OCI-LY1 (cell line): ENCODE measurements at regions not wholly inside any gene's neighbourhood (a gene's known extent, or its start where the extent isn't known, plus 50 kb on each side); places are given as distances from the start of the nearest gene placed in this dataset.

ENCODE experiments used
- H2AFZ ChIP-seq: fragments of 200-600 bp; sonication (generic), shearing (Covaris generic); 2 replicates; pipeline ENCODE4 v1.6.0; 2014; ENCODE audit warnings: antibody characterized with exemption, mild to moderate bottlenecking, low read length
- H3F3A ChIP-seq: fragments of 200-600 bp; sonication (generic), shearing (Covaris generic); 2 replicates; pipeline ENCODE4 v1.6.0; 2014; ENCODE audit warnings: mild to moderate bottlenecking, antibody characterized with exemption, low read length, moderate library complexity; ENCODE audit not compliant: insufficient read depth
- H3K27ac ChIP-seq: fragments of 200-600 bp; sonication (generic); 2 replicates; pipeline ENCODE4 v1.5.1; 2014; ENCODE audit warnings: low read length, mixed run types, mild to moderate bottlenecking, low read depth; ENCODE audit not compliant: poor library complexity, severe bottlenecking
- H3K27me3 ChIP-seq: fragments of 200-600 bp; sonication (generic); 2 replicates; pipeline ENCODE4 v1.6.0; 2014; ENCODE audit warnings: antibody characterized with exemption, mild to moderate bottlenecking, low read length, moderate library complexity; ENCODE audit not compliant: insufficient read depth
- H3K36me3 ChIP-seq: fragments of 200-600 bp; sonication (generic); 2 replicates; pipeline ENCODE4 v1.6.1; 2014; ENCODE audit warnings: mild to moderate bottlenecking, antibody characterized with exemption, low read length, moderate library complexity, mixed read lengths; ENCODE audit not compliant: insufficient read depth
- H3K4me1 ChIP-seq: fragments of 200-600 bp; sonication (generic); 2 replicates; pipeline ENCODE4 v1.5.1; 2014; ENCODE audit warnings: mild to moderate bottlenecking, low read length, moderate library complexity; ENCODE audit not compliant: insufficient read depth, severe bottlenecking
- H3K4me2 ChIP-seq: fragments of 200-600 bp; sonication (generic), shearing (Covaris generic); 2 replicates; pipeline ENCODE4 v1.6.1; 2014; ENCODE audit warnings: low read length
- H3K4me3 ChIP-seq: fragments of 200-600 bp; sonication (generic); 2 replicates; pipeline ENCODE4 v1.5.1; 2014; ENCODE audit warnings: low read length, low read depth, mild to moderate bottlenecking, mixed read lengths; ENCODE audit not compliant: poor library complexity, severe bottlenecking
- H3K79me2 ChIP-seq: fragments of 200-600 bp; shearing (Covaris generic); 2 replicates; pipeline ENCODE4 v1.6.1; 2016; ENCODE audit warnings: mixed run types, low read length, mixed read lengths; ENCODE audit not compliant: insufficient read depth
- H3K9ac ChIP-seq: fragments of 200-600 bp; sonication (generic), shearing (Covaris generic); 2 replicates; pipeline ENCODE4 v1.6.1; 2014; ENCODE audit warnings: mild to moderate bottlenecking, low read length, mixed read lengths
- H3K9me2 ChIP-seq: fragments of 200-600 bp; sonication (generic), shearing (Covaris generic); 2 replicates; pipeline ENCODE4 v1.6.1; 2014; ENCODE audit warnings: low read depth, mild to moderate bottlenecking, low read length, mixed read lengths
- H3K9me3 ChIP-seq: fragments of 200-600 bp; shearing (Covaris generic); 2 replicates; pipeline ENCODE4 v1.6.1; 2014; ENCODE audit warnings: low read length, mixed read lengths
- H4K20me1 ChIP-seq: fragments of 200-600 bp; sonication (generic), shearing (Covaris generic); 2 replicates; pipeline ENCODE4 v1.6.0; 2016; ENCODE audit warnings: mild to moderate bottlenecking, low read length; ENCODE audit not compliant: insufficient read depth
- CTCF ChIP-seq: fragments of 200-600 bp; sonication (generic), shearing (Covaris generic); IDR thresholded peaks from 2 replicates; pipeline ENCODE4 v1.5.1; 2017; ENCODE audit warnings: mild to moderate bottlenecking, antibody characterized with exemption, low read length, moderate library complexity, mixed read lengths
- EZH2 ChIP-seq: fragments of 200-600 bp; sonication (generic), shearing (Covaris generic); IDR thresholded peaks from 2 replicates; pipeline ENCODE4 v1.8.0; 2017; ENCODE audit warnings: borderline replicate concordance, mixed run types, mild to moderate bottlenecking, antibody characterized with exemption, low read length, moderate library complexity, mixed read lengths

- Histone ChIP-seq H4K20me1 (no peaks in the 10 kb centered on the region), H3K4me2 (no peak overlapping the region), H3K36me3 (no peaks in the 10 kb centered on the region), H3F3A (no peaks in the 10 kb centered on the region), H3K9me3 (no peaks in the 10 kb centered on the region), H2AFZ (no peak overlapping the region), H3K9ac (no peak overlapping the region), H3K9me2 (no peaks in the 10 kb centered on the region), H3K79me2 (no peaks in the 10 kb centered on the region), H3K27ac (no peak overlapping the region), H3K4me3 (no peak overlapping the region), H3K27me3 (no peaks in the 10 kb centered on the region), H3K4me1 (no peaks in the 10 kb centered on the region)
- TF ChIP-seq CTCF (no peak; the same call in 1 of the 2 replicates), EZH2 (no peak)
Measured at GRCh38 chr1:147815503-147815902, 55.1 kb upstream of the GJA5 start.

GRCh38 chr1:147820761-147821297 lies 60.4 kb upstream of the GJA5 start:
- Histone ChIP-seq H3K9me3 (no peaks in the 10 kb centered on the region), H3K9me2 (no peaks in the 10 kb centered on the region), H2AFZ (no peak overlapping the region), H3K79me2 (no peaks in the 10 kb centered on the region), H3K4me2 (no peak overlapping the region), H3K9ac (no peak overlapping the region), H3K4me3 (no peak overlapping the region), H3K27me3 (no peaks in the 10 kb centered on the region), H4K20me1 (no peaks in the 10 kb centered on the region), H3K36me3 (no peaks in the 10 kb centered on the region), H3K4me1 (no peaks in the 10 kb centered on the region), H3K27ac (no peak overlapping the region), H3F3A (no peaks in the 10 kb centered on the region)
- no peak for TF ChIP-seq CTCF
- no peak for TF ChIP-seq EZH2

GRCh38 chr1:147821883-147822282 lies 61.5 kb upstream of the GJA5 start:
- Histone ChIP-seq H3K4me2 (no peak overlapping the region), H3K27me3 (no peaks in the 10 kb centered on the region), H3K4me3 (no peak overlapping the region), H3K27ac (no peak overlapping the region), H3K9me2 (no peaks in the 10 kb centered on the region), H3K4me1 (no peaks in the 10 kb centered on the region), H3K79me2 (no peaks in the 10 kb centered on the region), H3K9ac (no peak overlapping the region), H3F3A (no peaks in the 10 kb centered on the region), H2AFZ (no peak overlapping the region), H4K20me1 (no peaks in the 10 kb centered on the region), H3K36me3 (no peaks in the 10 kb centered on the region), H3K9me3 (no peaks in the 10 kb centered on the region)
- TF ChIP-seq CTCF (no peak), EZH2 (no peak)
